ENCODE measurements at regions not wholly inside any gene's neighbourhood (a gene's known extent, or its start where the extent isn't known, plus 50 kb on each side); places are given as distances from the start of the nearest gene placed in this dataset.

- no peak for TF ChIP-seq CTCF (IDR thresholded peaks at IDR 0.05)
- no peak for TF ChIP-seq REST (IDR thresholded peaks at IDR 0.05; ENCODE audit: insufficient read depth in 1 of 2, low read depth in 2 of 2, low read length in 1 of 2)
- TF ChIP-seq POLR2AphosphoS5 (IDR thresholded peaks at IDR 0.05; ENCODE audit: low read depth, low read length) = no peak
- TF ChIP-seq SIN3A (IDR thresholded peaks at IDR 0.05; ENCODE audit: borderline replicate concordance, insufficient read depth, low read depth, low read length) = no peak
- no peak for TF ChIP-seq TCF7L2 (IDR thresholded peaks at IDR 0.05; ENCODE audit: low read depth, low read length)
Observed at GRCh38 chr4:96154676-96155075, 314.8 kb downstream of the PDHA2 start.

Measured in Panc1 (cell line).